T1000 (cell line): ENCODE measurements at regions not wholly inside any gene's neighbourhood (a gene's known extent, or its start where the extent isn't known, plus 50 kb on each side); places are given as distances from the start of the nearest gene placed in this dataset.
"Not testable (repeated sequence)": the region's sequence is repeated elsewhere in the genome, so short reads cannot be mapped to it uniquely, and the experiment has no call there.

Source experiments
- DNase-seq: peaks from one replicate; lab custom pipeline; 2025; ENCODE audit warnings: mixed read lengths; lab: John Stamatoyannopoulos, UW

DNA sequence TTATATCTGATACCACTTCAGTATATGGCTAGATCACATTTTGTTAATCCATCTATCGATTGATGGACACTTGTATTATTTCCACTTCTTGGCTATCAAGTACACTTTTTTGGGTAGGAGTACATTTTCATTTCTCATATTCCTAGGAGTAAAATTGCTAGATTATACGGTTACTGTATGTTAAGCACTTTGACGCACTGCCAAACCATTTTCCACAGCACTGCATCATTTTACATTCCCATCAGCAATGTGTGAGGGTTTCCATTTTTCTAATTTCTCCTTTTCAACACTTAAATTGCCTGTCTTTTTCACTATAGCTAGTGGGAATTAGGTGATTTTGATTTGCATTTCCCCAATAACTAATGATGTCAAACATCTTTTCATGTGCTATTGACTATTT, 179.3 kb upstream of the B3GAT1 start:
- no peak for DNase-seq

DNA sequence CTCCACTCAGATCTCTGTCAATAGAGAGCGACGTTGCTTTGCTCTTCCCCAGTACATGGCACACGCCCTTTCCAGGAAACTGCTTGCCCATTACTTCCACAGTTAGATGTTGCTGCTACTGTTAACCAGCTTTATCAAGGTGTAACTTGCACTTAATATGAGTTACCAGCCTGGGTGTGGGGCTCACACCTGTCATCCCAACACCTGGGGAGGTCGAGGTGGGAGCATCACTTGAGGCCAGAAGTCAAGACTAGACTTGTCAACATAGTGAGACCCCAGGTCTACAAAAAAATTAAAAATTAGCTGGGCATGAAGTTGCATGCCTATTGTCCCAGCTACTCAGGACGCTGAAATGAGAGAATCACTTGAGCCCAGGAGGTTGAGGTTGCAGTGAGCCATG, 177.1 kb upstream of the B3GAT1 start:
- no peak for DNase-seq

DNA sequence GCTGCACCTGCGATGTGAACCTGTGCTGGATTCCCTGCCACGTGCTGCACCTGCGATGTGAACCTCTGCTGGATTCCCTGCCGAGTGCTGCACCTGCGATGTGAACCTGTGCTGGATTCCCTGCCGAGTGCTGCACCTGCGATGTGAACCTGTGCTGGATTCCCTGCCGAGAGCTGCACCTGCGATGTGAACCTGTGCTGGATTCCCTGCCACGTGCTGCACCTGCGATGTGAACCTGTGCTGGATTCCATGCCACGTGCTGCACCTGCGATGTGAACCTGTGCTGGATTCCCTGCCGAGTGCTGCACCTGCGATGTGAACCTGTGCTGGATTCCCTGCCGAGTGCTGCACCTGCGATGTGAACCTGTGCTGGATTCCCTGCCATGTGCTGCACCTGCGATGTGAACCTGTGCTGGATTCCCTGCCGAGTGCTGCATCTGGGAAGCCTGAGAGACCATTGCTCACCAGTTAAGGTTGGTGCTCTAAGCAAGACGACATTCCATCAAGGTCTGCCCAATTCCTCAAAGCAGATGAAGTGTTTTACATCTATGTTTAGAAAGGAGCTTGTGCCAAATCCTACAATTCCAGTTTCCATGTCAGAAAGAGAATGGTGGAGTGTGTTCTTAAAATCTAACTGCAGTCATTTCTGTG, 176.5 kb upstream of the B3GAT1 start:
- not testable (repeated sequence) for DNase-seq

DNA sequence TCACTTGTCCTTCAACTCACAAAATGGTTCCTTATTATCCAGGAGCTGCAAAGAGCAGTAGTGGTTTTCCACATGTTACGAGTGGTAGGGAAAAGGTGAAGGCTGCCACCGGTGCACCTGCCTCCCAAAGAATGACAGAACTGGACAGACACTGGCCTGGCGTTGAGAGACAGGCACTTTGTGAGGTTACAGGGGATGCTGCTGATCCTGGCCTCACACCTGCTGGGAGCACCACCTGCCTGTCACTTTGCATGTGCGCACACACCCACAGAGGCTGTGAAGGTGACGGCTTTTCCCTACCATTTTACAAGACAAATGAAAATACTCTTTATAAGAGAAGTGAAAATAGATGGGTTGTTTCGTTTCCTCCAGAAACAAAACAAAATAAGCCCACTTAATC, 175.3 kb upstream of the B3GAT1 start:
- DNase-seq: no peak

DNA sequence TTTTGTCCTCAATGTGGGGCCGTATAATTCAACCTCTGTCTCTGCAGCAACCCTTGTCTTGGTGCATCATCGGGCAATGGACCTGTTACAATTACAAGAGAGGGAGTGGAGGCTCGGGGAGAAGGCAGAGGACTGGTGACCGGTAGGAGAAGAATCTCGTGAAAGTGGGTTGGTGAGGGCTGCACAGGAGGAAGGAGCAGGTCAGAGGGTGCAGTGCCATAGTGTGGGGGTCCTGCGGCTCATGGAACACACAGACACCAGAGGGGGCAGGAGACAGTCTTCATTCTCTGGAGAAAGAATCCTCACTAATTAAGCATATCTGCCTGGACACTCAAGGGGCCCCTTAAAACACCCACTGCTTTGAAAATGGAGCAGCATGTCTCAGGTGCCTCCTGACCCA, 174.7 kb upstream of the B3GAT1 start:
- DNase-seq: no peak

DNA sequence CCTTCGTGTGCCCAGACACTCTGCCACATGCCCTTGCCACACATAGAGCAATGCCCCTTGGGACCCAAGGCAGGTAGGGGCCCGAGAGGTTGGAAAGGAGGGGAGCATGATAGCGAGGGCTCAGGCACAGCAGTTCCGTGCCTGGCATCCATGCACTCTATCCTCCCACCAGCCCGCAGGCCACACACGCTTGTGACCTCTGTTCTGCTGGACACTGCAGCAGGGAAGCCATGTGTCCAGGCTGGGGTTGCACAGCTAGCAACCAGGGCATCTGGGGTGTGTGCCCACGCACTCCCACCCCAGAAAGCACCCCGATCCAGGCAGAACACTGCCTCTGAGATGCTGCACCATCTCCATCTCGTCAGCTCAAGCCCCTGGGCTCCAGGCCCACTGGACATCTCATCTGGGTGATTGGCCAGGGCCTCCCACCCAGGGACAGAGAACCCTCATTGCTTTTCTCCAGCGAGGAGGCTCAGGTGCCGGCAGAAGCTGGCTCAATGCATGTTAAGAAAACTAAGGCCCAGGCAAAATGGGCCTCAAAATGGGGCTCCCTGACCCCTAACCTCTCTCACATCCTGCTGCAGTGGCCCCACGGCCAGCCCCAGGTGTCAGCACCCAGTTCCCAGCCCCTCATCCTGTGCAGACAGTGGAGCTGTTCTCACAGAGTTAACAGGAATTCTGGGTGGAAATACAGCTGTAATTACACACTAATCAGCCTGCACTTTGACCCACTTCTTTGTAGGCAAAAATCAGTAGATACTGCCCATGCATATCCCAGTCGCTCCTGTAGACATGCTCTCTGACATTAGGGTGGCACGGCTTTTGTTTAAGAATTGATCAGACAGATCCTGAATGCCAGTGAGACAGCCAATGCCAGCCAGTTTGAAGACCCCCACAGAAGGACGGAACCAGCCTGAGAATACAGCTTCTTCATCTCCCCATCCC, 173.9 kb upstream of the B3GAT1 start:
- DNase-seq: no peak

DNA sequence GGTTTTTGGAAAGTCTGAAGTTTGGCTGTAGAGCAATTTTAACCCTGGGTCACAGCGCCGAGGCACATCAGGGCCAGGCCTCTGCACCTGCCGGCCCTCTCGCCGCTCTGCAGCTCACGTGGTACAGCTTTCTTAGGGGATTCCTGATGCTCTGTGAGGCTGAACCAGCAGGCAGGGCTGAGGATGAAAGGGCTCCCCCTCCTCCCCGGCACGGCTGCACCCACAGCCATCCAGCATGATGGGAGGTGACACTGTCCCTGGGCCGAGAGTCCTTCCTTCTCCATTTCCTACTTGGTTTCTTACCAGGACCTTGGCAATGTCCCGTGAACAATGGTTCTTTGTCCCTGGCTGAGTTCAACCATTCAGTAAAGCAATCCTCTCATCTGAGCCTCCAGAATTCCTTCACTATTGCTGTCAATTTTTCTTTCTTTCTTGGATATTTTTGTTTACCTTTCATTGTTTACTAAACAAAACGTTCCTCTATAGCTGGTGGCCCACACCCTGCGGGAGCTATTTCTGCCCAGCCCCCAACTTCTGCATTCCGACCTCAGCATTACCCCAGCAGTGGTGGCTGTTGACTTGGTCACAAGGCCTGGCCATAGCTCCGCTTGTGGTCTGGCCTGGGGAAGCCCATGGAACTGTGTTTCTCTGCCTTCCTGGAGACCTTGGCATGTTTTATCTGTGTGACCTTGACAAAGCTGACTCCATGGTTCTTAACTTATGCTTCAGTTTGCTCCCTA, 172.8 kb upstream of the B3GAT1 start:
- DNase-seq: no peak

DNA sequence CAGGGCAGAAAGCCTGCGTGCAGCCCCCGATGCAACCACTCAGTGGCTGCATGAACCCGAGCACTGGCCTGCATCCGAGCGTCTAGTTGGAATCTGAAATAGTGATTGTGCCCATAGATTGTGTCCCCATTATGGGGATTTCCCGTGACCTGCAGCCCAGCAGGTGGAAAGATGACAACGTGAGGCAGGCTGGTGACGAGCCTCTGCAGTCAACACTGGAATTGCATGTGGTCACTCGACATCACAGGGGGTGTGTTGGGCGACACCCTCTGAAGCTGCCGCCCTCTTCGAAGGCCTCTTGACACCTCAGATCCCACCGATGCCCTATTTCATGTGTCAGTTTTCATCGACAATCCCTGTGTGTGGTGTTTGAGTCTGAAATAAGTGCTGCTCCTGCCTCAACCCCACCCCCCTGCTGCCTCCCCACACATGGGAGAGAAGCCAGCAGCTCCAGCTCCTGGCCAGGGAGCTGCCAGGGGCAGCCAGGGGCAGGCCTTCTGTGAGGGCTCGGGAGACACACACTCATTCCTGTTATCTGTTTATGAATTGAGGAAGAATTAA, 172.0 kb upstream of the B3GAT1 start:
- DNase-seq: no peak

DNA sequence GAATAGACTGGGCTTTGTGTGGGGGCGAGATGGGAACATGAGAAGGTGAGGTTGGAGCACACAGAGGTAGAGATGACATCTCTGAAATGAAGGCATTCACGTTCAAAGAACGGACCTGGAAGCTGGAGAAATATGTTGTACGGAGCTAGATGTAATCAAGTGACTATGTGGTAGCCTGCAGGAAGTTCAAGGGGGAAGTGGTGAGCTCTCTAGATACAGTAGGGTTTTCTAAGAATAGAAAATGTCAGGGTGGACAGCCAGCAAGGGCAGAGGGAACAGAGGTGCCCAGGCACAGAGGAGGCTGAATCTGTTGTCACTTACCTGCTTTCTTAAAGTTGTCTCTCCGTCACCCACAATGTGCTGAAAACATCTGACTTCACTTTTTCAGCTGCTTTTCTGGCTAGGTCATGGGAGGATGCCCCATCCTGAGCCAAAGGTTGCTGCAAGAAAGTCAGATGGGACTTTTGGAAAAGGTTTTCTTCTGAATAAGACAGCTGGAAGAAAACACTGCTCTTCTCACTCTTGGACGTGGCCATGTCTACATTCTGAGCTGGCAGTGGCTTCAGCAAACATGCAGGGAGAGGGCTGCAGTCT, 171.5 kb upstream of the B3GAT1 start:
- no peak for DNase-seq

DNA sequence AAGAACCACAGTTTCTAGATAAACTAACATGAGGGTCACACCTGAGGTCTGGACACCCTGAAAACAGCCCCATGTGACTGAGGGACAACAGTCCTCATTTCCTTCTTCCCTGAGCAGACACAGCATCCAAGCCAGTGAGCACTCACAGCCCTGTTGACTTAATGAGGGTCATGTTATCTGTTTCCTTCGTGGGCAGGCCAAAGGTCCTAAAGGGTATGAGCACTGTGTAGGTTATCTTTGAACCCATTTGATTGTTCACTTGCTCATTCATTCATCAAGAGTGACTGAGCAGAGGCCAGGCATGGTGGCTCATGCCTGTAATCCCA, 170.7 kb upstream of the B3GAT1 start:
- no peak for DNase-seq

DNA sequence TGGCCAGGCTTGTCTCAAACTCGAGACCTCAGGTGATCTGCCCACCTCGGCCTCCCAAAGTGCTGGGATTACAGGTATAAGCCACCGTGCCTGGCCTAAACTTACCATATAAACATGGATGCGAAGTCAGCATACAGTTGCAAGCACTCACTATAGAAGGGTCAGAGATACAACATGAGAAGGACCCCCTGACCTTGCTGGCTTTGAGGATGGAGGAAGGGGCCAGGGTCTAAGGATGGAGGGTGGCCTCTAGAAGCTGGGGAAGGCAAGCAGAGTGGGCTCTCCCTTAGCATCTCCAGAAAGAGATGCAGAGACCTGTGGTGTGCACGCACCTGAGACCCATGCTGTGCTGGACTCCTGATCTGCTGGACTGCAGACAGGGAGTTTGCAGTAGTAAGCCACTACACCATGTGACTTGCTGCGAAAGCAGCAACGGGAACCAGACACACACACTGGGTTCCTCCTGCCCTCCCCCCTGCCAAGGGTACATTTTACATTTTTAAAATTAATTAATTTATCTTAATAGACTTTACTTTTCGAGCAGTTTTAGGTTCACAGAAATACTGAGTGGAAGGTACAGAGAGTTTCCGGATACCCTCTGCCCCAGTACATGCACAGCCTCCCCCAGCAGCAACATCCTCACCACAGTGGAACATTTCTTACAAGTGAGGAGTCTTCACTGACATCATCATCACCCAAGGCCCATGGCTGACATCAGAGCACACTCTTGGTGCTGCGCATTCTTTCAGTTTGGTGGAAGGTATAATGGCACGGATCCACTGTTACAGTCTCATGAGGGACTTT, 170.1 kb upstream of the B3GAT1 start:
- no peak for DNase-seq

DNA sequence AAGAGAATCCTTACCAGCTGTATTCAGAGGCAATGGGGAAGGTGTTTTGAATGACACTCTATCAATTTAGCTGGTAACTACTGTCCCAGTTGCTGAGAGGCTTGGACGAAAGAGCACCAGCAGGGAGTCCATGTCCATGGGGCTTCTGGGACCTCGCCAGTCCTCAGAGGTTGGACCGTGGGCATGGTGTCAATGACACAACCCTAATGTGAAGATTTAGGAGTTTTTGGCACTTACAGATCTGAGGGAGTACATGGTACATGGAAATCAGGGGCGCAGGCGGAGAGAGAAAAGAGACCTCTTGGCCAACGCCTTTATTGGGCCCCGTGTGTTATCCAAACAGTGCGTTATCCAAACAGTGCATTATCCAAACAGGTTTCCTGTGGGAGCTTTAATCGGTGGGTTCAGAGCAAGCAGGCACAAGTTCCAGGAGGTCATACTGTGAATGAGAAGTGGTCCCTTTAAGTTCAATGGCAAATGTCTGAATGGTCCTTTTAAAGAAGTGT, 169.1 kb upstream of the B3GAT1 start:
- DNase-seq: no peak

DNA sequence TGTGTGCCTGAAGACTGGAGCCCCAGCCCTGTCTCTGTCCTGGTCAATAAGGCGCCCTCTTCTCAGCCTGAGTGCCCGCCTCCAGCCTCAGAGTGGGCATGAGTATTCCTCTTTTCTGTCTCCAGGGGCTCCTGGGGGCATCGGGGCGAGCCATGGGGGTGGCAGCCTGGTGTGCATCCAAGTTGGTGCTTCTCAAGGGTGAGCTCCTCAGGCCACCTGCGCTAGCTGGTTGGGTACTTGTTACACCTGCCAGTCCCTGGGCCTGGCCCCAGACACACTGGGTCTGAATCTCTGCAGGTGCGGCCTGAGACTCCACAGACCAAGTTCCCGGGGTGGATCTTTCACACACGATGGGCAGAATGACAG, 168.6 kb upstream of the B3GAT1 start:
- DNase-seq: no peak

DNA sequence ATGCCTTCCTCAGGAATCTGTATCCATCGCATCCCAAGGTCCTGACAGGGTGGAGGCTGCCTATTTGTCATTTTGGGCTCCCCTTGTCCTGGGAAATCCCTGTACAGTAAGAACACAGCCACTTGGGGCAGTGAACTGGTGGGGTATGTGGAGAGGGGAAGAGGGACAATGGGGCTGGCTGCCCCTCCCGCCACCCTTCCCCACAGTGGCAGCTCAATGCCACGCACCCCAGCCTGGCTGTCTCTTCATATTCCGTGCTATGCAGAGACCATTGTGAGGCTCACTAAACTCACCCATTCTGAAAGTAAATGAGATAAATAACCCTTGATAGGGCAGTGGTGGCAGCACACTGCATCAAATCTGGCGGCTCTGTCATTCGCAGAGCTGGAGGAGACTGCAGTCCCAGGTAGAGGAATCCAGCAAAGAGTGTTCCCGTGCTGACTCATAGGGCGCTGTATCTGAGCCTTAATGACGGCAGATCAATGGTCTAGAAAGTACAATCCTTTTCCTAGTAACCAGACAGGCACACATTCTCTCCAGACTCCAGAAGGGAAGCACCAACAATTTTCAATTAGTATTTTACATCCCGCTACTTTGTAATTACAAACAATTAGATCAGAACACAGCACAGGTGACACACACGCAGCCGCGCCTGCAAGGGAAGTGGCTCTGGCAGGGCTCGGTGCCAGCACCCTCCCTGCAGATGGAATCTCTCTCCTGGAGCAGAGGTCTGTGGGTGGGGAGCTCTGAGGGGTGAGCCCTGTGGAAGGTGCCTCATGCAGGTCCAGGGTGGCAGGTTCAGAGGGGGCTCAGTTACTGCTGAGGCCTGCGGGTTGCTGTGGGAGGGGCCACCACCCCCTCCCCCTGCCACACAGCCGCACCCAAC, 167.9 kb upstream of the B3GAT1 start:
- DNase-seq: no peak

DNA sequence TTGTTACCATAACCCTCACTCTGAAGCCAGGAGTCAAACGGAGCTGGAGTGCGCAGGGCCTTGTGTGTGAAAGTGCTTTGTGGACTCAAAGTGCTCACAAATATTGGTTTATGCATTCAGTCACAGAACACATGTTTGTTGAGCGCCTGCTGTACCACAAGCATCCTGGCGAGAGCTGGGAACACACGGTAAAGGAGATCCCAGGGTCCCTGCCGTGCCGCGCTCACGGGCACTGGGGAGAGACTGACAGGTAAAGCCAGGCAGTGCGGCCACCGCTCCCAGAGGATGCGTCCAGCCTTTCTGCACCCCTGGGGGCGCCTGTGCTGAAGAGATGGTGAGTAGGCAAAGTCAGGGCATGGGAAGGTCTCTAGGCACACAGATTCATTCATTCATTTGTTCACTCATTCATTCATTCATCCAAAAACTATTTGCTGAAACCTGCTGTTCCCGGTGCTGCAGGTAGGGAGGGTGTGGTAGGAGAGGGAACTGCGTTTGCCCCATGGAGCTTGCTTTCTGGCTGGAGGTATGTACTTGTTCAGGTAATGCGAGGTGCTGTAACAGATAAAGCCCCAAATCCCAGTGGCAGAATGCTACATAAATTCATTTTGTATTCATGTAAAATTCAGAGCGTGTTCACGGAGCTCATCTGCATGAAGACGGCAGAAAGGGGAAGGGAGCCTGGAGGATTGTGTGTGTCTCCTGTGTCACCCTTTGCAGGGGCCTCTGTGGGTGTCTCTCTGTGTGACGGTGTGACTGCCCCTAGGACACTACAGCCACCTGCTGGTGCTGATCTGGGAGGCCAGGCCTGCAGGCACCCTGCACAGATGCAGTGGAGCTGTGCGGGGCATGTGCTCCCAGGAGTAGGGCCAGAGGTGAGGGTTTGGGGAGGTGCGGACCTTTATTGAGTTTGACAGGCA, 167.0 kb upstream of the B3GAT1 start:
- no peak for DNase-seq

DNA sequence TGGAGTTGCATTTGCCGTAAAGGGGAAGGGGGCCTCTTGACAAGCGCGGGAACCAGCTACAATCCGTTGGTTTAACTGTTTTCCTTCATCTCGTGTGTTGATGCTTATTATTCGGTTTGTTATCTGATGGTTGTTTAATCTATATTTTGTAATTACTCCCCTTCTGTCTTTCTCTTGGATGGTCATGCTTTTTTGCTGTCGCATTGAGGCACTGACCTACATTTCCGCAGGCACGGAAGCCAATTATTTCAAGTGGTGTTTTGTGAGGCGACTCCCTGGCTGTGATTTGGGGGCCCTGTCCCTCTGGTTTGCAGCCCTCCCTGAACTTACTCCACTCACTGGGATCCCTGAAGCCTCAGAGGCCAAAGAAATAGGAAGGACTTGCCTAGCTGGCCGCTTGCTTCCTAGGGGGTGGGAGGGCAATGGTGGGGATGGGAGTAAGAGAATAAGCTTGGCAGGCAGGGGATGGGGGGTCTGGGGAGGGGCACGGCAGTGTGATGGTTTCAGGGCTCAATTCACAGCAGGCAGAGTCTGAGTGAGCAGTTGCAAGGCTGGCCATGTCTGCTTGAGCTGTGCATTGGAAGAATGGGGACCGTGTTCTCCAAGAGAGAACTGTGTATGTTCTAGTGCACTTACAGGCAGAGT, 165.8 kb upstream of the B3GAT1 start:
- no peak for DNase-seq

DNA sequence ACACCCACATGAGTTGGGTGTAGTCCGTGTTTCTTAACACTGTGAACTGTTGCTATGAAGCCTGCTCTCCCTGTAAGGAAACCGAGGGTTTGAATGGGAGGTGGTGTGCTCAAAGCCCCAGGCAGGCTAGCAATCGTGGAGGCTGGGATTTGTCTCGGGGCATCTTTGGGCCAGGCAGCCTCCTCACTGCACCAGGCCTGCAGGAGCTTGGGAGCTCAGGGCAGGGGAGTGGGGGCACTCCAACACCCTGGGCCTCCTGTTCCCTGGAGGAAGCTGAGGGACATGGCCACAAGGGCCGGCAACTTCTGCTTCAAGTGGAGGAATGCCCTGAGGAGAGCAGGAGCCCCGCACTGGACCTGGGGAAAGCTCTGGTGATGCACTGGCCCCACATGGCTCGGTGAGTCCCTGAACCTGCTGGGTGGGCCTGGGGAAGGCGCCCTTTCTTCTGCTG, 164.7 kb upstream of the B3GAT1 start:
- no peak for DNase-seq

DNA sequence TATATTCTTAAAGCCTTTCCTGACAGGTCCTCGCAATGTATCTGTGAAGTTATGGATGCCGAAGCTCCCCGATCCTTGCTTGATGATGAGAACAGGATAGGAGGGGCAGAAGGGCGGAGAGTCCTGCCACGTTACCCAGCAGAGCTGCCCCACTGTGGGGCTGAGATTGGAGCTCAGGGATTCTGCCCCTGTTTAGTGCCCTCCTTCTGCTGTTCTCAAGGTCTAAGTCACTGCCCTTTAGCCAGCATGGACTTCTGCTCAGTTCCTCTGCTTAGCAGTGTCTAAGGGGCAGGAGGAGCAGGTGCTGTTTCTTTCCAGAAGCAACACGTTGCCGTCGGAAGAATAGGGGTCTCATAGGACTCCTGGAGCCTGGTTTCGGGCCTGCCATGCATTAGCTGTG, 164.2 kb upstream of the B3GAT1 start:
- DNase-seq: no peak
